ENCODE measurements at regions not wholly inside any gene's neighbourhood (a gene's known extent, or its start where the extent isn't known, plus 50 kb on each side); places are given as distances from the start of the nearest gene placed in this dataset.

- TF ChIP-seq CTCF (IDR thresholded peaks at IDR 0.05; ENCODE audit: low read depth, low read length, poor library complexity, severe bottlenecking) (no peak), EZH2phosphoT487 (IDR thresholded peaks at IDR 0.05; ENCODE audit: borderline replicate concordance, low read length) (no peak)
Observed at GRCh38 chr21:39105341-39105765, 77.9 kb downstream of the PSMG1 start.
